ENCODE measurements at regions not wholly inside any gene's neighbourhood (a gene's known extent, or its start where the extent isn't known, plus 50 kb on each side); places are given as distances from the start of the nearest gene placed in this dataset.
"Not testable (repeated sequence)": the region's sequence is repeated elsewhere in the genome, so short reads cannot be mapped to it uniquely, and the experiment has no call there.

DNA sequence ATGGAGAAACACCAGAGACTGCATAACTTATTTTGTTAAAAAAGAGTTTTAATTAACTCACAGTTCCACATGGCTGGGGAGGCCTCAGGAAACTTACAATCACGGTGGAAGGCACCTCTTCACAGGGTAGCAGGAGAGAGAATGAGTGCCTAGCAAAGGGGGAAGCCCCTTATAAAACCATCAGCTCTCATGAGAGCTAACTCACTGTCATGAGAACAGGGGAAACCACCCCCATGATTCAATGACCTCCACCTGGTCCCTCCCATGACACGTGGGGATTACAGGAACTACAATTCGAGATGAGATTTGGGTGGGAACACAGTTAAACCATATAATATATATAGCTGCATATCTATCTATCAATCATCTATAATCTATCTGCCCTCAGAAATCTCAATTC lies 153.1 kb upstream of the PROK2 start:
- TF ChIP-seq, protein P1, sequence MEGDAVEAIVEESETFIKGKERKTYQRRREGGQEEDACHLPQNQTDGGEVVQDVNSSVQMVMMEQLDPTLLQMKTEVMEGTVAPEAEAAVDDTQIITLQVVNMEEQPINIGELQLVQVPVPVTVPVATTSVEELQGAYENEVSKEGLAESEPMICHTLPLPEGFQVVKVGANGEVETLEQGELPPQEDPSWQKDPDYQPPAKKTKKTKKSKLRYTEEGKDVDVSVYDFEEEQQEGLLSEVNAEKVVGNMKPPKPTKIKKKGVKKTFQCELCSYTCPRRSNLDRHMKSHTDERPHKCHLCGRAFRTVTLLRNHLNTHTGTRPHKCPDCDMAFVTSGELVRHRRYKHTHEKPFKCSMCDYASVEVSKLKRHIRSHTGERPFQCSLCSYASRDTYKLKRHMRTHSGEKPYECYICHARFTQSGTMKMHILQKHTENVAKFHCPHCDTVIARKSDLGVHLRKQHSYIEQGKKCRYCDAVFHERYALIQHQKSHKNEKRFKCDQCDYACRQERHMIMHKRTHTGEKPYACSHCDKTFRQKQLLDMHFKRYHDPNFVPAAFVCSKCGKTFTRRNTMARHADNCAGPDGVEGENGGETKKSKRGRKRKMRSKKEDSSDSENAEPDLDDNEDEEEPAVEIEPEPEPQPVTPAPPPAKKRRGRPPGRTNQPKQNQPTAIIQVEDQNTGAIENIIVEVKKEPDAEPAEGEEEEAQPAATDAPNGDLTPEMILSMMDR (conservative IDR thresholded peaks at IDR 0.05; ENCODE audit: low read depth in 2 of 2), result not testable (repeated sequence)
- not testable (repeated sequence) for TF ChIP-seq EZH2phosphoT487 (IDR thresholded peaks at IDR 0.05; ENCODE audit: unreplicated experiment); EZH2 (IDR thresholded peaks at IDR 0.05; ENCODE audit: low read depth, unreplicated experiment)
